Activated naive CD4-positive, alpha-beta T cell treated with anti-CD3 and anti-CD28 coated beads for 36 hours (primary cell): ENCODE measurements at regions not wholly inside any gene's neighbourhood (a gene's known extent, or its start where the extent isn't known, plus 50 kb on each side); places are given as distances from the start of the nearest gene placed in this dataset.

Experiments used
- CTCF ChIA-PET: fragments of 350-600 bp; sonication (Branson Sonifier 250); formaldehyde crosslinking; loops from one replicate; lab custom pipeline; 2021; ENCODE audit warnings: antibody characterized with exemption; lab: Charles Lee
- DNase-seq: peaks from one replicate; pipeline ENCODE4 v3.0.0-alpha.2; 2020
- H3K27ac Mint-ChIP-seq: one replicate; pipeline ENCODE4 v1.8.0; 2021; ENCODE audit warnings: mild to moderate bottlenecking, mixed read lengths
- H3K27me3 Mint-ChIP-seq: one replicate; pipeline ENCODE4 v1.8.0; 2021; ENCODE audit warnings: low read depth, mixed read lengths
- H3K36me3 Mint-ChIP-seq: one replicate; pipeline ENCODE4 v1.8.0; 2021; ENCODE audit warnings: low read depth, mixed read lengths
- H3K4me1 Mint-ChIP-seq: one replicate; pipeline ENCODE4 v1.8.0; 2021; ENCODE audit warnings: low read depth, mixed read lengths
- H3K4me3 Mint-ChIP-seq: one replicate; pipeline ENCODE4 v1.8.0; 2021; ENCODE audit warnings: mild to moderate bottlenecking, moderate library complexity, mixed read lengths
- H3K9me3 Mint-ChIP-seq: one replicate; pipeline ENCODE4 v1.8.0; 2021; ENCODE audit warnings: mixed read lengths
- intact Hi-C: fragments of 100-400 bp; cut with micrococcal nuclease; formaldehyde crosslinking; loops from one replicate; pipeline ENCODE4 v1.15.1; 2023

GRCh38 chr11:90849312-90849711 is 626.5 kb upstream of the CHORDC1 start:
- no peaks in the 10 kb centered on the region for H3K4me1 Mint-ChIP-seq
- CTCF ChIA-PET, result no interaction called here
- no peak overlapping the region for H3K27ac Mint-ChIP-seq
- no peak for DNase-seq
- no peak overlapping the region for H3K4me3 Mint-ChIP-seq
- H3K27me3 Mint-ChIP-seq, result no peaks in the 10 kb centered on the region
- H3K36me3 Mint-ChIP-seq, result no peaks in the 10 kb centered on the region
- intact Hi-C loops, result no loop called here
- no peaks in the 10 kb centered on the region for H3K9me3 Mint-ChIP-seq

GRCh38 chr11:90847268-90847886 is 624.5 kb upstream of the CHORDC1 start:
- Mint-ChIP-seq H3K36me3 (no peaks in the 10 kb centered on the region), H3K4me1 (no peaks in the 10 kb centered on the region), H3K4me3 (no peak overlapping the region), H3K27ac (no peak overlapping the region), H3K27me3 (no peaks in the 10 kb centered on the region), H3K9me3 (no peaks in the 10 kb centered on the region)
- CTCF ChIA-PET, result no interaction called here
- DNase-seq, result no peak
- intact Hi-C loops, result no loop called here

- H3K4me3 Mint-ChIP-seq, result no peak overlapping the region
- H3K36me3 Mint-ChIP-seq, result no peaks in the 10 kb centered on the region
- CTCF ChIA-PET, result no interaction called here
- intact Hi-C loops, result no loop called here
- no peak overlapping the region for H3K27ac Mint-ChIP-seq
- DNase-seq, result no peak
- no peaks in the 10 kb centered on the region for H3K4me1 Mint-ChIP-seq
- H3K9me3 Mint-ChIP-seq, result no peaks in the 10 kb centered on the region
- no peaks in the 10 kb centered on the region for H3K27me3 Mint-ChIP-seq
These were observed 623.8 kb upstream of the CHORDC1 start for GRCh38 chr11:90846628-90847027.

GRCh38 chr11:90845799-90846198 is 623.0 kb upstream of the CHORDC1 start:
- no peak overlapping the region for H3K27ac Mint-ChIP-seq
- H3K36me3 Mint-ChIP-seq, result no peaks in the 10 kb centered on the region
- intact Hi-C loops, result no loop called here
- no peak for DNase-seq
- peaks cover 2% of the 10 kb centered on the region for H3K9me3 Mint-ChIP-seq
- CTCF ChIA-PET, result no interaction called here
- H3K4me3 Mint-ChIP-seq, result no peak overlapping the region
- H3K27me3 Mint-ChIP-seq, result no peaks in the 10 kb centered on the region
- H3K4me1 Mint-ChIP-seq, result no peaks in the 10 kb centered on the region

GRCh38 chr11:90845126-90845525 is 622.3 kb upstream of the CHORDC1 start:
- H3K27ac Mint-ChIP-seq, result no peak overlapping the region
- H3K27me3 Mint-ChIP-seq, result no peaks in the 10 kb centered on the region
- H3K9me3 Mint-ChIP-seq, result peaks cover 2% of the 10 kb centered on the region
- H3K4me1 Mint-ChIP-seq, result no peaks in the 10 kb centered on the region
- no peaks in the 10 kb centered on the region for H3K36me3 Mint-ChIP-seq
- CTCF ChIA-PET, result no interaction called here
- no peak overlapping the region for H3K4me3 Mint-ChIP-seq
- intact Hi-C loops, result no loop called here
- no peak for DNase-seq

- H3K27me3 Mint-ChIP-seq, result no peaks in the 10 kb centered on the region
- no peaks in the 10 kb centered on the region for H3K36me3 Mint-ChIP-seq
- H3K9me3 Mint-ChIP-seq, result peaks cover 2% of the 10 kb centered on the region
- H3K4me1 Mint-ChIP-seq, result no peaks in the 10 kb centered on the region
- DNase-seq, result no peak
- CTCF ChIA-PET, result no interaction called here
- intact Hi-C loops, result no loop called here
- H3K27ac Mint-ChIP-seq, result no peak overlapping the region
- H3K4me3 Mint-ChIP-seq, result no peak overlapping the region
These were observed 621.2 kb upstream of the CHORDC1 start for GRCh38 chr11:90844041-90844440.

GRCh38 chr11:90842681-90843080 is 619.8 kb upstream of the CHORDC1 start:
- DNase-seq, result no peak
- intact Hi-C loops, result no loop called here
- Mint-ChIP-seq H3K27ac (no peak overlapping the region), H3K9me3 (peaks cover 2% of the 10 kb centered on the region), H3K4me1 (no peaks in the 10 kb centered on the region), H3K27me3 (no peaks in the 10 kb centered on the region), H3K36me3 (no peaks in the 10 kb centered on the region), H3K4me3 (no peak overlapping the region)
- CTCF ChIA-PET, result no interaction called here

GRCh38 chr11:90840071-90840470 is 617.2 kb upstream of the CHORDC1 start:
- H3K9me3 Mint-ChIP-seq, result peaks cover 2% of the 10 kb centered on the region
- H3K4me3 Mint-ChIP-seq, result no peak overlapping the region
- CTCF ChIA-PET, result no interaction called here
- no peaks in the 10 kb centered on the region for H3K36me3 Mint-ChIP-seq
- intact Hi-C loops, result no loop called here
- no peak for DNase-seq
- H3K27ac Mint-ChIP-seq, result no peak overlapping the region
- H3K4me1 Mint-ChIP-seq, result no peaks in the 10 kb centered on the region
- no peaks in the 10 kb centered on the region for H3K27me3 Mint-ChIP-seq

GRCh38 chr11:90836031-90836430 is 613.2 kb upstream of the CHORDC1 start:
- H3K27me3 Mint-ChIP-seq, result no peaks in the 10 kb centered on the region
- CTCF ChIA-PET, result no interaction called here
- H3K4me1 Mint-ChIP-seq, result no peaks in the 10 kb centered on the region
- H3K4me3 Mint-ChIP-seq, result no peak overlapping the region
- no peaks in the 10 kb centered on the region for H3K9me3 Mint-ChIP-seq
- intact Hi-C loops, result no loop called here
- H3K27ac Mint-ChIP-seq, result no peak overlapping the region
- H3K36me3 Mint-ChIP-seq, result no peaks in the 10 kb centered on the region
- no peak for DNase-seq

- peaks cover 3% of the 10 kb centered on the region for H3K9me3 Mint-ChIP-seq
These were observed 600.6 kb upstream of the CHORDC1 start for GRCh38 chr11:90823446-90823845.

GRCh38 chr11:90822996-90823395 is 600.1 kb upstream of the CHORDC1 start:
- H3K36me3 Mint-ChIP-seq, result no peaks in the 10 kb centered on the region
- no peak overlapping the region for H3K4me3 Mint-ChIP-seq
- H3K27me3 Mint-ChIP-seq, result no peaks in the 10 kb centered on the region
- intact Hi-C loops, result no loop called here
- H3K27ac Mint-ChIP-seq, result no peak overlapping the region
- CTCF ChIA-PET, result no interaction called here
- no peak for DNase-seq
- no peaks in the 10 kb centered on the region for H3K4me1 Mint-ChIP-seq
- H3K9me3 Mint-ChIP-seq, result peaks cover 3% of the 10 kb centered on the region

More at GRCh38 chr11:90823446-90823845, 600.6 kb upstream of the CHORDC1 start:
- H3K27me3 Mint-ChIP-seq, result no peaks in the 10 kb centered on the region
- CTCF ChIA-PET, result no interaction called here
- intact Hi-C loops, result no loop called here
- no peaks in the 10 kb centered on the region for H3K4me1 Mint-ChIP-seq
- H3K36me3 Mint-ChIP-seq, result no peaks in the 10 kb centered on the region
- no peak overlapping the region for H3K4me3 Mint-ChIP-seq
- no peak overlapping the region for H3K27ac Mint-ChIP-seq
- no peak for DNase-seq

- CTCF ChIA-PET, result no interaction called here
- no peaks in the 10 kb centered on the region for H3K27me3 Mint-ChIP-seq
- intact Hi-C loops, result no loop called here
- peaks cover 3% of the 10 kb centered on the region for H3K9me3 Mint-ChIP-seq
- no peak for DNase-seq
- H3K36me3 Mint-ChIP-seq, result no peaks in the 10 kb centered on the region
- no peaks in the 10 kb centered on the region for H3K4me1 Mint-ChIP-seq
- H3K4me3 Mint-ChIP-seq, result no peak overlapping the region
- H3K27ac Mint-ChIP-seq, result no peak overlapping the region
These were observed 595.4 kb upstream of the CHORDC1 start for GRCh38 chr11:90818196-90818745.

- CTCF ChIA-PET, result no interaction called here
- H3K27me3 Mint-ChIP-seq, result no peaks in the 10 kb centered on the region
- intact Hi-C loops, result no loop called here
- H3K27ac Mint-ChIP-seq, result no peak overlapping the region
- H3K4me1 Mint-ChIP-seq, result no peaks in the 10 kb centered on the region
- peaks cover 4% of the 10 kb centered on the region for H3K9me3 Mint-ChIP-seq
- no peak overlapping the region for H3K4me3 Mint-ChIP-seq
- DNase-seq, result no peak
- H3K36me3 Mint-ChIP-seq, result no peaks in the 10 kb centered on the region
These were observed 586.7 kb upstream of the CHORDC1 start for GRCh38 chr11:90809581-90809980.
